A673 (cell line): ENCODE measurements at regions not wholly inside any gene's neighbourhood (a gene's known extent, or its start where the extent isn't known, plus 50 kb on each side); places are given as distances from the start of the nearest gene placed in this dataset.

Source experiments
- BruUV-seq: library from RNA; stranded (reverse); fragments of 400-500 nt; replicated peaks from 2 replicates; lab custom pipeline; 2021; lab: Mats Ljungman, UMichigan
- CTCF ChIA-PET: fragments of 300-600 bp; sonication (Branson Sonifier 250); formaldehyde crosslinking; loops from one replicate; lab custom pipeline; 2022; ENCODE audit warnings: antibody characterized with exemption; lab: Charles Lee
- POLR2A ChIA-PET: fragments of 300-600 bp; sonication (Branson Sonifier 250); formaldehyde crosslinking; loops from one replicate; lab custom pipeline; 2022; ENCODE audit warnings: antibody characterized with exemption; ENCODE audit not compliant: low non-redundant PET; lab: Charles Lee
- DNase-seq: peaks from one replicate; pipeline ENCODE4 v3.0.0-alpha.2; 2015; ENCODE audit warnings: low spot score
- H3K27ac ChIP-seq: fragments of 200-600 bp; sonication (generic); 2 replicates; pipeline ENCODE4 v1.5.1; 2016; ENCODE audit warnings: mixed run types, low read depth, mild to moderate bottlenecking, mixed read lengths, antibody characterized with exemption, low read length; ENCODE audit not compliant: poor library complexity, severe bottlenecking
- H3K27me3 ChIP-seq: fragments of 200-600 bp; sonication (generic); replicated peaks from 2 replicates; pipeline ENCODE4 v1.6.1; 2017; ENCODE audit warnings: mixed run types, low read depth, mild to moderate bottlenecking, mixed read lengths, antibody characterized with exemption, low read length; ENCODE audit not compliant: insufficient read depth, poor library complexity
- H3K36me3 ChIP-seq: fragments of 200-600 bp; sonication (generic); 2 replicates; pipeline ENCODE4 v1.6.1; 2016; ENCODE audit warnings: mixed run types, mild to moderate bottlenecking, mixed read lengths, antibody characterized with exemption, low read length; ENCODE audit not compliant: insufficient read depth, poor library complexity, severe bottlenecking
- H3K4me1 ChIP-seq: fragments of 200-600 bp; sonication (generic); 2 replicates; pipeline ENCODE4 v1.6.1; 2017; ENCODE audit warnings: mixed run types, mild to moderate bottlenecking, mixed read lengths, antibody characterized with exemption, low read length; ENCODE audit not compliant: insufficient read depth, poor library complexity, severe bottlenecking
- H3K4me3 ChIP-seq: fragments of 200-600 bp; sonication (generic); 2 replicates; pipeline ENCODE4 v1.5.1; 2016; ENCODE audit warnings: low read depth, mixed run types, mild to moderate bottlenecking, mixed read lengths, low read length; ENCODE audit not compliant: poor library complexity, severe bottlenecking
- H3K9me3 ChIP-seq: fragments of 200-600 bp; sonication (generic); 2 replicates; pipeline ENCODE4 v1.6.1; 2016; ENCODE audit warnings: mixed run types, low read depth, mild to moderate bottlenecking, mixed read lengths, antibody characterized with exemption, low read length; ENCODE audit not compliant: poor library complexity, severe bottlenecking
- CTCF ChIP-seq: fragments of 300-800, 200-600 bp; sonication (generic); conservative IDR thresholded peaks from 2 replicates; pipeline ENCODE4 v1.5.1; 2017; ENCODE audit warnings: low read depth, mild to moderate bottlenecking, antibody characterized with exemption, low read length, moderate library complexity, mixed read lengths
- EZH2 ChIP-seq: fragments of 200-600 bp; sonication (generic); IDR thresholded peaks from 2 replicates; pipeline ENCODE4 v1.6.1; 2017; ENCODE audit warnings: borderline replicate concordance, low read depth, mild to moderate bottlenecking, mixed read lengths, antibody characterized with exemption, low read length; ENCODE audit not compliant: poor library complexity, severe bottlenecking
- intact Hi-C: fragments of 100-400 bp; cut with micrococcal nuclease; formaldehyde crosslinking; loops from one replicate; pipeline ENCODE4 v1.10.0; 2022; ENCODE audit not compliant: unreplicated experiment

DNA sequence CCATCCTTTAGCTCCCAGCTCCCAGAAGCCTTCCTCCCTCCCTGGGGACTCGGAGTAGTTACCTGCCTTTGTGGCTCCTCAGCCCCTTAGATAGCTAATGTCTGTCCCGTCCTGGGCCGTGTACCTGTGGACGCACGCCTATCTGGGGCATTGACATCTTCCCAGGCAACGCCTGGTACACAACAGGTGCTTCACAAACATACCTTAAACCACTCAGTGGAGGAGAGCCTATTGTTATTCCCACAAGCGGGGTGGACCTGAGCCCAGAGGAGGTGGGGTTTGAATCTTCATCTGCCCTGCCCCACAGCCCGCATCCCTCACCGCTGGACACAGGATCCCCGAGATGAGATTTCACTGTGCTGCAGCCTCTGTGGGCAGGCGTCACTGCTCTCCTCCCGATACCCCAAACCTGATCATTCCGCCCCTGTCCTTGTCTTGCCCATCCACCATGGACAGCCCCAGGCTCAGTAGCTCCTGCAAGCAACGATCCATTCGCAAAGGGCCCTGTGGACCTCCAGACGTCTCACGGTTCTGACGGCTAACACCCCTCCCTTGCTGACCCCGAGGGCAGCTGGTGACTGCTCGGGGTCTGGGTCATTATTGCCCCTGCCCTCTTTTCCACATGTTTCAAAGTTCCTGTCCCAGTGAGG, 73.8 kb upstream of the SHISAL1 start:
- H3K9me3 ChIP-seq, result no peaks in the 10 kb centered on the region
- TF ChIP-seq EZH2 (no peak), CTCF (no peak)
- H3K4me1 ChIP-seq, result no peaks in the 10 kb centered on the region
- no peak overlapping the region for H3K4me3 ChIP-seq
- no peaks in the 10 kb centered on the region for H3K27me3 ChIP-seq
- CTCF ChIA-PET, result no interaction called here
- intact Hi-C loops, result no loop called here
- no peak overlapping the region for H3K27ac ChIP-seq
- no peak for DNase-seq
- no TSS peak for BruUV-seq
- POLR2A ChIA-PET, result no interaction called here
- H3K36me3 ChIP-seq, result no peaks in the 10 kb centered on the region

DNA sequence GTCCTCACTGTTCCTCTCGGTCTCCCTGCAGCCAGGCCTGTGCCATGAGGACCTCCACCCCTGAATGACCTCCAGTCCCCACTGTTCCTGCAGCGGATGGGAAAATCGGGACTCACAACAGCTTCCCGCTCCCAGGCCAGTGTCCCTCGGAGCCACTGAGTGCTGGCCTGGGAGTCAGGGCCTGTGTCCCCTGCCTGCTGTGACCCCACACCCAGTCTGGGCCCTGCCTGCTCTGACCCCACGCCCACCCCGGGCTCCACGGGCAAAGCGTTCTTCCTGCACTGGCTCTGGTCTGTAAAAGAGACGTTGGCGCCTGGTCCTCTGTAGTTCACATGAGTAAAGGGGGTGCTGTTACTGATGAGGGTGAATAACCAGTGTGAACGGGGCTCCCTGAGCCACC, 73.0 kb upstream of the SHISAL1 start:
- intact Hi-C loops, result no loop called here
- TF ChIP-seq EZH2 (no peak), CTCF (no peak)
- BruUV-seq, result no TSS peak
- ChIA-PET CTCF (no interaction called here), POLR2A (interaction anchor here (0.5 kb wide), 1 partner anchor 24 kb away, joined by 3 read pairs; no protein-coding TSS in a partner anchor)
- no peak overlapping the region for H3K27ac ChIP-seq
- H3K4me3 ChIP-seq, result no peak overlapping the region
- H3K4me1 ChIP-seq, result no peaks in the 10 kb centered on the region
- no peaks in the 10 kb centered on the region for H3K27me3 ChIP-seq
- no peaks in the 10 kb centered on the region for H3K36me3 ChIP-seq
- no peaks in the 10 kb centered on the region for H3K9me3 ChIP-seq
- DNase-seq, result no peak

DNA sequence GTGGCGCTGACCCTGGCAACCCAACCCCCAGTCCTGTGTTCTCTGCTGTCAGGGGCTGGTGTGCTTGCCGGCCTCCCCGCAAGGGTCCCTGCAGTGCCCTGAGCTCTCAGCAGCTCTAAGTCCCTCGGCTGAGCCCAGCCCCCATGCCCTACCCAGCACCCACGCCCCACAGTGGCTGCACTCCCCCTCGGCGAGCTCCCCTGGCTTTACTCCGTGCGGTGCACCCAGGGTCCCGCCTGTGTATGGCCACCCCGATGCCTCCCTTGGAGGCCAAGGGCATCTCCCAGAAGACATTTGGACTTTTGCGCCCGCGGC, 72.5 kb upstream of the SHISAL1 start:
- BruUV-seq, result no TSS peak
- ChIA-PET CTCF (no interaction called here), POLR2A (interaction anchor here (0.5 kb wide), 1 partner anchor 24 kb away, joined by 3 read pairs; no protein-coding TSS in a partner anchor)
- H3K36me3 ChIP-seq, result no peaks in the 10 kb centered on the region
- H3K9me3 ChIP-seq, result no peaks in the 10 kb centered on the region
- H3K4me1 ChIP-seq, result no peaks in the 10 kb centered on the region
- no peak overlapping the region for H3K27ac ChIP-seq
- no peaks in the 10 kb centered on the region for H3K27me3 ChIP-seq
- no peak overlapping the region for H3K4me3 ChIP-seq
- TF ChIP-seq CTCF (no peak), EZH2 (no peak)
- intact Hi-C loops, result no loop called here
- no peak for DNase-seq
